RWPE2 (cell line): ENCODE measurements at regions not wholly inside any gene's neighbourhood (a gene's known extent, or its start where the extent isn't known, plus 50 kb on each side); places are given as distances from the start of the nearest gene placed in this dataset.

ENCODE experiments used
- ATAC-seq: fragments of 200-7000 bp; cut with Tn5 transposase; 3 replicates; pipeline ENCODE4 v1.9.1; 2021; ENCODE audit warnings: low read depth
- DNase-seq: peaks from one replicate; pipeline ENCODE4 v3.0.0-alpha.2; 2020; ENCODE audit warnings: low spot score
- H3K27ac ChIP-seq: fragments of 450-650 bp; 2 replicates; pipeline ENCODE4 v1.5.1; 2017; ENCODE audit warnings: mild to moderate bottlenecking; ENCODE audit not compliant: poor library complexity, severe bottlenecking
- H3K27me3 ChIP-seq: fragments of 250-450 bp; sonication (Bioruptor Pico); 2 replicates; pipeline ENCODE4 v1.5.1; 2021; ENCODE audit warnings: mild to moderate bottlenecking, moderate library complexity; ENCODE audit not compliant: insufficient read depth, poor library complexity, severe bottlenecking
- H3K36me3 ChIP-seq: fragments of 250-450 bp; sonication (Bioruptor Pico); 2 replicates; pipeline ENCODE4 v1.5.1; 2020; ENCODE audit warnings: low read depth, mild to moderate bottlenecking, moderate library complexity
- H3K4me1 ChIP-seq: fragments of 250-450 bp; sonication (Bioruptor Pico); 2 replicates; pipeline ENCODE4 v1.5.1; 2021; ENCODE audit warnings: mild to moderate bottlenecking, moderate library complexity; ENCODE audit not compliant: insufficient read depth, poor library complexity, severe bottlenecking
- H3K4me3 ChIP-seq: fragments of 250-450 bp; sonication (Bioruptor Pico); 2 replicates; pipeline ENCODE4 v1.5.1; 2021; ENCODE audit warnings: mild to moderate bottlenecking, moderate library complexity; ENCODE audit not compliant: severe bottlenecking
- H3K9me3 ChIP-seq: fragments of 250-450 bp; sonication (Bioruptor Pico); 2 replicates; pipeline ENCODE4 v1.5.1; 2021; ENCODE audit warnings: mild to moderate bottlenecking, moderate library complexity; ENCODE audit not compliant: severe bottlenecking
- TF ChIP-seq, protein P1 (sequence below): fragments of 450-650 bp; IDR thresholded peaks from one replicate; pipeline ENCODE4 v1.5.1; 2017; ENCODE audit warnings: mild to moderate bottlenecking, moderate library complexity; ENCODE audit not compliant: poor library complexity, severe bottlenecking

DNA sequence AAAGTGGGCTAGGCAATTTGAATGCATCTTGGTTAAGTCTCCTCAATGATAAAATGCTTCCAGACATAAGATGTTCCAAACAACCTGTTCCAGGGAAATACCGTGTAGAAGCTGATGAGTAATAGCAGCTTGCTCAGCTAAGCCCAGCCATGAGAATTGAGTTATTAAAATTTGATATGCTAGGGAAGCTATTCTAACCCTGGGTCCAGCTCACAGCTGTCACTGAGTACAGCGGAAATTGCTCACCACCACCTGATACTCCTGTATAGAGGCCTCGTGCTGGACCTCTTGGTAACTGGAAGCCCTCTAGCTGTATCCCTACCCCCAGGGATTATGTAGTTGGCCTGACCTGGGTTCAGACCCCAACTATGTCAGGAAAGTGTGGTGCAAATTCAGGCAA, 521.3 kb upstream of the TRPC7 start:
- Histone ChIP-seq H3K27me3 (peaks cover 29% of the 10 kb centered on the region), H3K27ac (no peak overlapping the region), H3K4me1 (no peaks in the 10 kb centered on the region), H3K4me3 (no peak overlapping the region), H3K9me3 (no peaks in the 10 kb centered on the region), H3K36me3 (no peaks in the 10 kb centered on the region)
- DNase-seq: no peak
- TF ChIP-seq, protein P1, sequence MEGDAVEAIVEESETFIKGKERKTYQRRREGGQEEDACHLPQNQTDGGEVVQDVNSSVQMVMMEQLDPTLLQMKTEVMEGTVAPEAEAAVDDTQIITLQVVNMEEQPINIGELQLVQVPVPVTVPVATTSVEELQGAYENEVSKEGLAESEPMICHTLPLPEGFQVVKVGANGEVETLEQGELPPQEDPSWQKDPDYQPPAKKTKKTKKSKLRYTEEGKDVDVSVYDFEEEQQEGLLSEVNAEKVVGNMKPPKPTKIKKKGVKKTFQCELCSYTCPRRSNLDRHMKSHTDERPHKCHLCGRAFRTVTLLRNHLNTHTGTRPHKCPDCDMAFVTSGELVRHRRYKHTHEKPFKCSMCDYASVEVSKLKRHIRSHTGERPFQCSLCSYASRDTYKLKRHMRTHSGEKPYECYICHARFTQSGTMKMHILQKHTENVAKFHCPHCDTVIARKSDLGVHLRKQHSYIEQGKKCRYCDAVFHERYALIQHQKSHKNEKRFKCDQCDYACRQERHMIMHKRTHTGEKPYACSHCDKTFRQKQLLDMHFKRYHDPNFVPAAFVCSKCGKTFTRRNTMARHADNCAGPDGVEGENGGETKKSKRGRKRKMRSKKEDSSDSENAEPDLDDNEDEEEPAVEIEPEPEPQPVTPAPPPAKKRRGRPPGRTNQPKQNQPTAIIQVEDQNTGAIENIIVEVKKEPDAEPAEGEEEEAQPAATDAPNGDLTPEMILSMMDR: no peak
- peak; percentile 31; the same call in 1 of the 3 replicates for ATAC-seq

DNA sequence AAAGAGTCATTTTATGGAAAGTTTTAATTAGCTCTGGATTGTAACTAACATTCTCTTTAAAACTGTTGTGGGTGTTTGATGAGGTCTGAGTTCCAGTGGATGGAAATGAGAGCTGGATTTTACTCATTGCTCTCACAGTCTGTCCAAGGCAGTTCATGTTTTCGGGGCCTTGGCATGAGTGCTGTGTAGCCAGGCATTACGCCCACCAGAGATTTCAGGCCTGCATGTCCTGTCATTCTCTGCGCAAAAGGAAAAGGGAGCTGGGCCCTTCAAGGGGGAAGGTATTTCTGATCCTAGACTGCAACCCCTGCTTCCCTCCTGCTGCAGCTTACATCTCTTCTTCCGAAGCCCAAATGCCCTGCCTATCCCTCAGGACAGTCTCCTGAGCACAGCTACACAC, 499.6 kb upstream of the TRPC7 start:
- Histone ChIP-seq H3K4me1 (no peaks in the 10 kb centered on the region), H3K27me3 (peaks cover 11% of the 10 kb centered on the region), H3K4me3 (no peak overlapping the region), H3K36me3 (no peaks in the 10 kb centered on the region), H3K9me3 (no peaks in the 10 kb centered on the region), H3K27ac (no peak overlapping the region)
- no peak for DNase-seq
- TF ChIP-seq, protein P1: no peak
- ATAC-seq: no peak

DNA sequence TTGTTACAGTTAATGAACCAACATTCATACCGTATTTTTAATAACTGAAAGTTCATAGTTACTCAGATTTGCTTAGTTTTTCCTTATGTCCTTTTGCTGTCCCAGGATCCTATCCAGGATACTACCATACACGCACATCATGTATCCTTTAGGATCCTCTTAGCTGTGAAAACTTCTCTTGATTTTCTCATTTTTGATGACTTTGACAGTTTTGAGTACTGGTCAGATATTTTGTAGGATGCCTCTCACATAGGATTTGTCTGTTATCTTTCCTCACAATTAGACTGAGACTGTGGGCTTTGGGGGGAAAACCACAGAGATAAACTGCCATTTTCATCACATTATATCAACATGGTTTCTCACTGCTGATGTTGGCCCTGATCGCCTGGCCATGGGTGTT, 491.3 kb upstream of the TRPC7 start:
- TF ChIP-seq, protein P1: no peak
- no peak overlapping the region for H3K4me3 ChIP-seq

DNA sequence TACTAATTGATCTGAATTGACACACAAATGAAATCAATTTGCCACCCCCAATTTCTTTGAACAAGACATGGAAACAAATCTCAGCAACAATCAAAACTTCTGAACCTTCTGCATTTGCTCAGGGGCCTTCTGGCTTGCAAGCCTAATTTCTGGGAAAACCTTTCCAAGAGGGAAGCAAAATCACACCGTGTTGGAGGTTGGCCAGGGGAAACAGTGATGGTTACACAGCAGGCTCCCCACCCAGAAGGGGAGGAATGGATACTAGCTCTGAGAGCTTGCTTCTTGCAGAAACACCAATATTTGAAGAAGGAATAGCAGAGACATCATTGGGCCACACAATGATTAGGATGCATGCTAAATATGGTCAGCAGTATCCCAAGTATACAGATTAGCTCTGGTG, 488.6 kb upstream of the TRPC7 start:
- no peak for DNase-seq
- no peak overlapping the region for H3K4me3 ChIP-seq
- no peaks in the 10 kb centered on the region for H3K4me1 ChIP-seq
- TF ChIP-seq, protein P1: no peak
- no peaks in the 10 kb centered on the region for H3K36me3 ChIP-seq
- ATAC-seq: no peak
- no peak overlapping the region for H3K27ac ChIP-seq
- no peaks in the 10 kb centered on the region for H3K9me3 ChIP-seq
- peaks cover 25% of the 10 kb centered on the region for H3K27me3 ChIP-seq

More for the DNA sequence above, 491.3 kb upstream of the TRPC7 start:
- DNase-seq (no peak), ATAC-seq (no peak)
- peaks cover 40% of the 10 kb centered on the region for H3K27me3 ChIP-seq
- no peak overlapping the region for H3K27ac ChIP-seq
- H3K36me3 ChIP-seq: no peaks in the 10 kb centered on the region
- H3K4me1 ChIP-seq: no peaks in the 10 kb centered on the region
- H3K9me3 ChIP-seq: no peaks in the 10 kb centered on the region

DNA sequence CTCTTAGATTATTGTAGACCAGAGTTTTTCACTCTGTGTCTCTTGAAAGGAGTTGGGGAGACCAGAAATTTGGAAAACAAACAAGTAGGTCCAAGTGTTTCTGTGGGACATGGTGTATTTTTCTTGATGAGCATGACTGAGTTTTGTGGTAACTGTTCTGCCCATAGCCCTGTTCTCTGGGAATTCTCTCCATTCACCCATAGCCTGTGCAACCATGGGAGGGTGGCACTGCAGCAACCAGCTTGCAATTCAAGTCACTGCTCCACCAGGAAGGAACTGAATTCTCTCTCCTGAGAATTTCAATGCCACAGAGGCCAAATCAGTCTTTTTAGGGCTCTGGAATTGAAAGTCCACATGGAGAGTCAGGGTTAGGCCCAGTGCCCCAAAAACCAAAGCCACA, 475.3 kb upstream of the TRPC7 start:
- TF ChIP-seq, protein P1: no peak
- Histone ChIP-seq H3K36me3 (no peaks in the 10 kb centered on the region), H3K27ac (no peak overlapping the region), H3K4me1 (no peaks in the 10 kb centered on the region), H3K9me3 (no peaks in the 10 kb centered on the region), H3K4me3 (no peak overlapping the region), H3K27me3 (peaks cover 10% of the 10 kb centered on the region)
- no peak for DNase-seq
- no peak for ATAC-seq
